KMS-11 (cell line): ENCODE measurements at regions not wholly inside any gene's neighbourhood (a gene's known extent, or its start where the extent isn't known, plus 50 kb on each side); places are given as distances from the start of the nearest gene placed in this dataset.

Experiments used
- H2AFZ ChIP-seq: fragments of 200-600 bp; sonication (generic); 2 replicates; pipeline ENCODE4 v1.6.1; 2016; ENCODE audit warnings: antibody characterized with exemption, mixed run types, low read depth
- H3K27ac ChIP-seq: fragments of 200-600 bp; sonication (generic); 2 replicates; pipeline ENCODE4 v1.6.1; 2016; ENCODE audit warnings: mild to moderate bottlenecking, mixed run types
- H3K27me3 ChIP-seq: fragments of 200-600 bp; sonication (generic); 2 replicates; pipeline ENCODE4 v1.6.1; 2017; ENCODE audit warnings: mild to moderate bottlenecking, low read depth, mixed run types, moderate library complexity; ENCODE audit not compliant: insufficient read depth
- H3K36me3 ChIP-seq: fragments of 200-600 bp; sonication (generic); 2 replicates; pipeline ENCODE4 v1.6.1; 2017; ENCODE audit warnings: mild to moderate bottlenecking, mixed run types; ENCODE audit not compliant: insufficient read depth
- H3K4me1 ChIP-seq: fragments of 200-600 bp; sonication (generic); 2 replicates; pipeline ENCODE4 v1.6.1; 2016; ENCODE audit warnings: mild to moderate bottlenecking, low read depth, mixed run types; ENCODE audit not compliant: poor library complexity, severe bottlenecking
- H3K4me2 ChIP-seq: fragments of 200-600 bp; sonication (generic); 2 replicates; pipeline ENCODE4 v1.7.0; 2016; ENCODE audit warnings: mild to moderate bottlenecking, mixed run types
- H3K4me3 ChIP-seq: fragments of 200-600 bp; sonication (generic); IDR thresholded peaks from 2 replicates; pipeline ENCODE4 v1.6.1; 2017; ENCODE audit warnings: low read depth, low read length, mixed read lengths; ENCODE audit not compliant: insufficient read depth
- H3K79me2 ChIP-seq: fragments of 200-600 bp; sonication (generic); 2 replicates; pipeline ENCODE4 v1.6.1; 2016; ENCODE audit warnings: low read depth, mixed run types; ENCODE audit not compliant: insufficient read depth
- H3K9ac ChIP-seq: fragments of 200-600 bp; sonication (generic); 2 replicates; pipeline ENCODE4 v1.6.1; 2016; ENCODE audit warnings: mild to moderate bottlenecking, mixed run types
- H4K20me1 ChIP-seq: fragments of 200-600 bp; sonication (generic); 2 replicates; pipeline ENCODE4 v1.6.1; 2016; ENCODE audit warnings: mild to moderate bottlenecking, mixed run types; ENCODE audit not compliant: insufficient read depth
- TF ChIP-seq, protein P1 (sequence below): fragments of 200-600 bp; sonication (generic); conservative IDR thresholded peaks from 2 replicates; pipeline ENCODE4 v1.6.1; 2017; ENCODE audit warnings: low read depth, mild to moderate bottlenecking, antibody characterized with exemption, low read length, moderate library complexity, mixed read lengths

DNA sequence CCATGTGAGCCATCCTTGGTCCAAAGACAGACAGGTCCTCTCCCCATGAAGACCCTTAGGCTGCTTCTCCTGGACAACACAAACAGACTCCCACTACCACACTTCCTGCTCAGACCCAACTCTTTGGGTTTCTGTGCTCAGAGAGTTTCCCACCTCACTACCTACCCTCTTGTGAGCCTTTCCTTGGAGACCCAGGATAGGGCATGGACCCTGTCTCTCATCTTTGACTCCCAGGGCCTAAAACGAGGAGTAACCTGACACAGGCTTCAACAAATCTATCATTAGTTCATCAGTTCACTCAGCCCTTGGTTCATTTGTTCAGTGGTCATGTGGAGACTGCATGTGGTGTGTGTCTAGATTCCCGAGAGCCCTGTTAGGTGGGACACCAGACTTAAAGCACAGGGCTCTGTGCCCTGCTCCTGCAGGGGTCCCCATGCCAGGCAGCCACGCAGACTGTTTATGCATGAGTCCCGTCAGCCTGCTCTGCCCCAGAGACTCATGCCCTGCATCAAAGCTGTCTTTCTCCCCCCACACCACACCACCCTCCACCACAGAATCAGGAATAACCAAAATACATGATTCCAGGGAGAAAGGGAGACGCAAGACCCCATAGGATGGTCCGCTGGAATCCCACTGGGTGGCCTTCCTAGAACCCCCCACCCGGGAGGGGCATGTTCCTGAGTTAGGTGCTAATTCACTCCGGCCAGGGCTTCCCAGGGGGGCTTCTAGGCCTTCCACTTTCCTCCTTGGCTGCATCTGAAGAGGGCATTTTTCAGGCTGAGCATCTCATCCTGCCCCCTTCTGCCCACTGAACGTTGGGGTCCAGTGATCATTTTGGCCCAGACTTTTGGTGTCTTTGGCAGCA lies 100.2 kb upstream of the TEX51 start:
- Histone ChIP-seq H3K4me1 (peaks cover 16% of the 10 kb centered on the region), H3K36me3 (no peaks in the 10 kb centered on the region), H3K27ac (no peak overlapping the region), H3K9ac (no peak overlapping the region), H3K4me2 (no peak overlapping the region), H2AFZ (no peak overlapping the region), H3K4me3 (no peak overlapping the region), H4K20me1 (no peaks in the 10 kb centered on the region), H3K79me2 (no peaks in the 10 kb centered on the region), H3K27me3 (no peaks in the 10 kb centered on the region)
- TF ChIP-seq, protein P1, sequence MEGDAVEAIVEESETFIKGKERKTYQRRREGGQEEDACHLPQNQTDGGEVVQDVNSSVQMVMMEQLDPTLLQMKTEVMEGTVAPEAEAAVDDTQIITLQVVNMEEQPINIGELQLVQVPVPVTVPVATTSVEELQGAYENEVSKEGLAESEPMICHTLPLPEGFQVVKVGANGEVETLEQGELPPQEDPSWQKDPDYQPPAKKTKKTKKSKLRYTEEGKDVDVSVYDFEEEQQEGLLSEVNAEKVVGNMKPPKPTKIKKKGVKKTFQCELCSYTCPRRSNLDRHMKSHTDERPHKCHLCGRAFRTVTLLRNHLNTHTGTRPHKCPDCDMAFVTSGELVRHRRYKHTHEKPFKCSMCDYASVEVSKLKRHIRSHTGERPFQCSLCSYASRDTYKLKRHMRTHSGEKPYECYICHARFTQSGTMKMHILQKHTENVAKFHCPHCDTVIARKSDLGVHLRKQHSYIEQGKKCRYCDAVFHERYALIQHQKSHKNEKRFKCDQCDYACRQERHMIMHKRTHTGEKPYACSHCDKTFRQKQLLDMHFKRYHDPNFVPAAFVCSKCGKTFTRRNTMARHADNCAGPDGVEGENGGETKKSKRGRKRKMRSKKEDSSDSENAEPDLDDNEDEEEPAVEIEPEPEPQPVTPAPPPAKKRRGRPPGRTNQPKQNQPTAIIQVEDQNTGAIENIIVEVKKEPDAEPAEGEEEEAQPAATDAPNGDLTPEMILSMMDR, result no peak

DNA sequence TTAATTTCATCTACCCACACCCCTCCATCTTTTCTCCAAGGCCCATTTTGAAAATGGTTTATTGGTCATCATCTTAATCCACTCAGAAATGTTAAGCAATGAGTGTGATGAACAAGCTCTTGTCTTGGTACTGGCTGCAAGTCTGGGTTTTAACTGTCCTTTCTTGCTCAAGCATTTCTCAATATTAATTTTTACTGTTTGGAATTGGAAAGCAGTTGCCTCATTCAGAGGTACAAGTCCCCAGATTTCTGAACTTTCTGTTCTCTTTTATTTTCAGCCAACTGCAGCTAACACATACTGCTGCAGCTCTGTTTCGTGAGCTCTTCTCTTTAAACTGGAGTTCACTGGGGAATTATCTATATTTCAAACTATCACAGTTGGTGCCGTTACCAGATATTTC lies 99.4 kb upstream of the TEX51 start:
- H3K79me2 ChIP-seq, result no peaks in the 10 kb centered on the region
- peaks cover 8% of the 10 kb centered on the region for H3K4me1 ChIP-seq
- no peaks in the 10 kb centered on the region for H4K20me1 ChIP-seq
- no peak overlapping the region for H3K4me3 ChIP-seq
- H3K27me3 ChIP-seq, result no peaks in the 10 kb centered on the region
- no peak overlapping the region for H3K27ac ChIP-seq
- no peak overlapping the region for H3K9ac ChIP-seq
- H2AFZ ChIP-seq, result no peak overlapping the region
- no peak overlapping the region for H3K4me2 ChIP-seq
- TF ChIP-seq, protein P1, result no peak
- no peaks in the 10 kb centered on the region for H3K36me3 ChIP-seq

DNA sequence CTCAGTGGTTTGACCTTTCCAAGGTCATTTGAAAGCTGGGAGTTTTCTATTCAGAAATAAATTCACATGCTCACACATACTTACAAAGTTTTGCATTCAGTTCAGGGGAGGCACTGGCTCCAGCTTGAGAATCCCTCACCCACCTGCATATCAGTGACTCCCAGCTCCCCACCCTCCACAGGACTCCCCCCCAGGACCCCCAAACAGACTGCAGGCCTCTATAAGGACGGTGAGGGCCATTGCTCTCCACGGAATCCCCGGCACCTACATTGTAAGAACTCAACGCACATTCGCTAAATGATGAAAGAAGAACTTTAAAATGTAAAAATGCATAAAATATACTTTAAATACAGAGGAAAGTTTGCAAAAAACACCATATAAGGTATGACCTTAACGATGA lies 97.2 kb upstream of the TEX51 start:
- Histone ChIP-seq H3K4me1 (no peaks in the 10 kb centered on the region), H3K4me3 (no peak overlapping the region), H4K20me1 (no peaks in the 10 kb centered on the region), H3K4me2 (no peak overlapping the region), H3K79me2 (no peaks in the 10 kb centered on the region), H3K36me3 (no peaks in the 10 kb centered on the region), H3K27me3 (no peaks in the 10 kb centered on the region), H2AFZ (no peak overlapping the region), H3K9ac (no peak overlapping the region), H3K27ac (no peak overlapping the region)
- TF ChIP-seq, protein P1, result no peak

DNA sequence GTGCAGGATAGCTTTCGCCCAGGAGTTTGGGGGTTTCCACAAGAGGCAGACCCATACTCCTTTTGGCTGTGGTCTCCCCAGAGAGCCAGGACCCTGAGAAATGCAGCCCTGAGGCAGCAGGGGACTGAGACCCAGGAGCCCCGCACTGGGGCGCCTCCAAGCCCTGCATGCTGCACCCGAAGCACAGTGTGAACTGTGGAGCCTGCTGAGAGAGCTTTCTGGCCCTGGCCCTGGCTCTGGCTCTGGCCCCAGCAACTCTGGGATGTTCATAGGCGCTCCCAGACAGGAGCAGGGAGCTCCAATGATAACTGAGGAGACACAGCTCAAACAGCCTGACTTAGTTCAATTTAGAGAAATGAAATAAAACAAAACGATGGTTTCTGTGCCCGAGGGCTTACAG lies 96.4 kb upstream of the TEX51 start:
- no peak overlapping the region for H3K27ac ChIP-seq
- no peaks in the 10 kb centered on the region for H3K4me1 ChIP-seq
- H3K9ac ChIP-seq, result no peak overlapping the region
- no peaks in the 10 kb centered on the region for H3K36me3 ChIP-seq
- H2AFZ ChIP-seq, result no peak overlapping the region
- no peak overlapping the region for H3K4me3 ChIP-seq
- no peaks in the 10 kb centered on the region for H3K79me2 ChIP-seq
- TF ChIP-seq, protein P1, result no peak
- H3K27me3 ChIP-seq, result no peaks in the 10 kb centered on the region
- H4K20me1 ChIP-seq, result no peaks in the 10 kb centered on the region
- no peak overlapping the region for H3K4me2 ChIP-seq
